AG09319 (cell line): ENCODE measurements at regions not wholly inside any gene's neighbourhood (a gene's known extent, or its start where the extent isn't known, plus 50 kb on each side); places are given as distances from the start of the nearest gene placed in this dataset.

ENCODE experiments used
- DNase-seq: peaks from one replicate; pipeline ENCODE4 v3.0.0-alpha.2; 2010; ENCODE audit warnings: low read depth; ENCODE audit errors: extremely low read depth
- TF ChIP-seq, protein P1 (sequence below): IDR thresholded peaks from 2 replicates; pipeline ENCODE4 v1.5.1; 2011; ENCODE audit warnings: low read depth, mild to moderate bottlenecking, inconsistent platforms, low read length, moderate library complexity

DNA sequence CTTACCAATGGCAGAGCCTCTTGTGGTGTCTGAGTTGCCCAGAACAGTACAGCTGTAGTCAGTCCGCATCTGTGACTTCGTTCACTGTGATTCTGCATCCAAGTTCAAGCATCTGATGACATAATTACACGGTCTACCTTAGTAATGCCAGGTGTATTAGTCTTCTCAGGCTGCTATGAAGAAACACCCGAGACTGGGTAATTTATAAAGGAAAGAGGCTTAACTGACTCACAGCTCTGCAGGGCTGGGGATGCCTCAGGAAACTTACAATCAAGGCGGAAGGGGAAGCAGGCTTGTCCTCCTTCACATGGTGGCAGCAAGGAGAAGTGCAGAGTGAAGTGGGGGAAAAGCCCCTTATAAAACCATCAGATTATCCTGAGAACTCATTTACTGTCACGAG lies 163.9 kb upstream of the SULF2 start:
- no peak for DNase-seq
- TF ChIP-seq, protein P1, sequence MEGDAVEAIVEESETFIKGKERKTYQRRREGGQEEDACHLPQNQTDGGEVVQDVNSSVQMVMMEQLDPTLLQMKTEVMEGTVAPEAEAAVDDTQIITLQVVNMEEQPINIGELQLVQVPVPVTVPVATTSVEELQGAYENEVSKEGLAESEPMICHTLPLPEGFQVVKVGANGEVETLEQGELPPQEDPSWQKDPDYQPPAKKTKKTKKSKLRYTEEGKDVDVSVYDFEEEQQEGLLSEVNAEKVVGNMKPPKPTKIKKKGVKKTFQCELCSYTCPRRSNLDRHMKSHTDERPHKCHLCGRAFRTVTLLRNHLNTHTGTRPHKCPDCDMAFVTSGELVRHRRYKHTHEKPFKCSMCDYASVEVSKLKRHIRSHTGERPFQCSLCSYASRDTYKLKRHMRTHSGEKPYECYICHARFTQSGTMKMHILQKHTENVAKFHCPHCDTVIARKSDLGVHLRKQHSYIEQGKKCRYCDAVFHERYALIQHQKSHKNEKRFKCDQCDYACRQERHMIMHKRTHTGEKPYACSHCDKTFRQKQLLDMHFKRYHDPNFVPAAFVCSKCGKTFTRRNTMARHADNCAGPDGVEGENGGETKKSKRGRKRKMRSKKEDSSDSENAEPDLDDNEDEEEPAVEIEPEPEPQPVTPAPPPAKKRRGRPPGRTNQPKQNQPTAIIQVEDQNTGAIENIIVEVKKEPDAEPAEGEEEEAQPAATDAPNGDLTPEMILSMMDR, result no peak

DNA sequence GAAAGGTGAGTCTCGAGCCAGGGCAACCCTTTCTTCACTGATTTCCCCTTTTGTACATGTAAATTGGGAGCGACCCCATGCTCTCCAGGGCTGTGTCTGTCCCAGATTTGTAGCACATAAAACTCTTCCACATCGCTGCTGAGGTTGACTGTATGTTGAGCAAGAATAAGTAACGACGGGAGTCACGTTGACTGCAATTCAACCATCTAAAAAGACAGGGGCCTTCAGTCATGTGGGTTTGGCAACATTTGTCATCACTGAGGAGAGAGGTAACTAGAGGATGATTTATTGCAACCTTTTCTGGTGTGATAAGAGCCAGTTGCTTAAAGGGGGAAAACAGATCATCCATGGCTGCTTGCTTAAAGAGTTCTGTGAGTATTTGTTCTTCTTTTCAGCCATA lies 159.4 kb upstream of the SULF2 start:
- no peak for DNase-seq
- TF ChIP-seq, protein P1, result no peak

DNA sequence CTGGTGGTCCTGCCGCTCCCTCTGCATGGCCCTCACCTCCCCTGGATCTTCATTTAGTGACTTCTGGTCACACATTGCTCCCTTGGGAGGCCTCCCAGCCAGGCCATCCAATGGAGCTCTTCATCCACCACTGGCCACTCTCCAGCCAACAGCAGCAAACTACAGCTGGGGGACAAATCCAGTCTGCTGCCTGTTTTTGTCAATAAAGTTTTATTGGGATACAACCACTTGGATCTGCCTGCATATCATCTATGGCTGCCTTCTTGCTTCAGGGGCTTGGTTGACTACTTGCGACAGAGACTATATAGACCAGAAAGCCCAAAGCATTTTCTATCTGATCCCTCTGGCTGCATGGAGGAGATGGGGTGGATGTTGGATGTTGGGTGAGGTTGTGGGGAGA lies 156.6 kb upstream of the SULF2 start:
- DNase-seq, result no peak
- TF ChIP-seq, protein P1, result no peak

DNA sequence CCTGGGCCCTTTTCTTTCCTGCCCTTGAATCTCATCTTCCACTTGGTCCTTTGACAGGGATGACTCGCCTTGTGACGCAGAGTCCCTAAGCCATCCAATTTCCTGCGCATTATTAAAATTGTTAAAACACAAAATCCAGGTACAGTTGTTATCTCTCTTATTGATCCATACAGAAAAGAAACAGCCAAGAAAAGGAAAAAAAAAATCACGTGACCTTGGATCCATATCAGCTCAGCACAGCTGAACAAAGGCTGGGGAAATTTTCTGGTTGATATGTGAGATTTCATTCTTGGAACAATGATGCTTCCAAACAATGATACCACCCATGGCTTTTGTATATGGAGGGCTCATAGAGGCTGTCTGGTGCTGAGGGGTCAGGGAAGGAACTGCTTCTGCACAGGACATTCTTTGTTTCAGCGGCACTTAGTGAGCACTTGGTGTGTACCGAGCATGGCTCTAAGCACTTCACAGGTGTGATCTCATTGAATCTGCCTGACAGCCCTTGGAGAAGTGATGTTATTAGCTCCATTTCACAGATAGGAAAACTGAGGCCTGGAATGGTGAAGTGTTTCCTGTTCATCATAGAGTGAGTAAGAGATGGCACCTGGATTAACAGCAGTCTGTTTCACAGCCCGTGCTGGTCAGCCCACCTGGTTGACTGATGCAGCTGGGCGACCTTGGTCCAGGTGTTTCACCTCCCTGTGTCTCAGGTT lies 155.0 kb upstream of the SULF2 start:
- TF ChIP-seq, protein P1, result no peak
- DNase-seq, result no peak

DNA sequence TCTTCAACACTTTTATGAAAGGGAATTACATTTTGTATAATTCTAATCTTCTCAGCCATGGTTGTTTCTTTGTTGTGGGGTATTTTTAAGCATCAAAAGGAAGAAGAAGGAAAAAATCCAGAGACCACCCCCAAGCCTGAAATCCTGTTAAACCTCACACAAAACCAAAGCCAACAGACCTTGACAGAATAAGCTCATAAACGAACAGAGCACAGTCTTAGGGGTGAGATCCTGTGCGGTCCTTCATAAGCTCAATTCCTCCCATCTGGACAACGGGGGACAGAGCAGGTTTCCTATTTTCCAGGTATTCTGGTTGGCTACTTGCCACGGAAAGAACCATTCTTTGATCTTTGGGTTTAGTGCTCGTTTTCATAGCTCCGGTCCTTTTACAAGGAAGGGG lies 151.3 kb upstream of the SULF2 start:
- TF ChIP-seq, protein P1, result no peak
- DNase-seq, result no peak

DNA sequence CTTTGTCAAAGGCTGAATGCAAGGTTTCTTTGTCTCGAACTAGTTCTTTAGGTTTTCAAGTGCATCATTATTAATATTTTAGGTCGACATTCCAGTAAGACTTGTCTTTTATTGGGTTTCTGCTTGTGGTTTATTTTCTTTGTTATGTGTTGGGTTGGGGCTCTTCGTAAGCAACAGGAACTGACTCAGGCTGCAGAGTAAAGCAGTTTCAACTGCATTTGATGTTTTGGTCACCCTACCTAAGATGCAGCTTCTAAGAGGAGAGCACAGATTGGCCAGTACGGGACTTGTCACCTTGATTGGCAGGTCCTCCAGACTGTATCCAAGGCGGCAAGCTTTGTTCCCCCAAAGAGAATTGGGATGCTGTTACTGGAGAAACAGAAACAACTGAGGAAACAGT lies 149.5 kb upstream of the SULF2 start:
- DNase-seq, result no peak
- TF ChIP-seq, protein P1, result no peak

DNA sequence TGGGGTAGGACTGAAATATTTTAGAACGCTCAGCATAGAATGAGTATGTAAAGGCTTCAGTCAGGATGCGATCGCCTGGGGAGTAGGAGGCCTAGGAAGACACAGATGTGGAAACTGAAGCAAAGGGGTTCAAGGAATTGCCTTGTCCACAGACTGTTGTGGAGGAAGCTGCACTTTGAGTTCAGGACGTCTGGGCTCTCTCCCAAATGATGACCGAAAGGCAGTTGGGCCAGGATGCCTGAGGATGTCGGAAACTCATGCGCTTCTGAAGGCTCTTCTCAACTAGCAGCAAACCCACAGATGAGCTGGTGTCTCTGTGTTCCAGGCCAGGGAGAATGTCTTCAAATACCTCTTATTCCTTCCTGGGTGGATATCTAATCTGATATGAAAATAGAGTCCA lies 146.2 kb upstream of the SULF2 start:
- no peak for DNase-seq
- TF ChIP-seq, protein P1, result no peak
